DMS 273 (cell line): ENCODE measurements at regions not wholly inside any gene's neighbourhood (a gene's known extent, or its start where the extent isn't known, plus 50 kb on each side); places are given as distances from the start of the nearest gene placed in this dataset.
A peak's percentile ranks its signal among the peaks of the same experiment; 100 is the strongest.

Experiments
- DNase-seq: peaks from one replicate; lab custom pipeline; 2025; ENCODE audit not compliant: unreplicated experiment; lab: John Stamatoyannopoulos, UW

GRCh38 chr3:22969276-22969675 lies 233.9 kb upstream of the UBE2E2 start:
- DNase-seq, result no peak

GRCh38 chr3:22971497-22971896 lies 231.6 kb upstream of the UBE2E2 start:
- DNase-seq, result no peak

- DNase-seq, result no peak
Measured at GRCh38 chr3:22977042-22977441, 226.1 kb upstream of the UBE2E2 start.

- no peak for DNase-seq
Measured at GRCh38 chr3:22977650-22978289, 225.4 kb upstream of the UBE2E2 start.

GRCh38 chr3:22979581-22979980 lies 223.5 kb upstream of the UBE2E2 start:
- DNase-seq, result no peak

- DNase-seq, result no peak
Measured at GRCh38 chr3:22980346-22980745, 222.8 kb upstream of the UBE2E2 start.

GRCh38 chr3:22981166-22981565 lies 222.0 kb upstream of the UBE2E2 start:
- DNase-seq, result no peak

GRCh38 chr3:22981861-22982260 lies 221.3 kb upstream of the UBE2E2 start:
- DNase-seq, result no peak

GRCh38 chr3:22982981-22983587 lies 220.0 kb upstream of the UBE2E2 start:
- DNase-seq, result no peak

- DNase-seq, result no peak
Measured at GRCh38 chr3:22986958-22987357, 216.2 kb upstream of the UBE2E2 start.

GRCh38 chr3:22988566-22988965 lies 214.6 kb upstream of the UBE2E2 start:
- DNase-seq, result peak; percentile 1

GRCh38 chr3:22989716-22990115 lies 213.4 kb upstream of the UBE2E2 start:
- DNase-seq, result no peak

GRCh38 chr3:22990291-22991200 lies 212.6 kb upstream of the UBE2E2 start:
- DNase-seq, result no peak

GRCh38 chr3:22994781-22995180 lies 208.3 kb upstream of the UBE2E2 start:
- DNase-seq, result no peak

- no peak for DNase-seq
Measured at GRCh38 chr3:22996920-22997571, 206.1 kb upstream of the UBE2E2 start.

GRCh38 chr3:23000371-23000770 lies 202.8 kb upstream of the UBE2E2 start:
- DNase-seq, result no peak

GRCh38 chr3:23002151-23002550 lies 201.0 kb upstream of the UBE2E2 start:
- no peak for DNase-seq

GRCh38 chr3:23002836-23003732 lies 200.0 kb upstream of the UBE2E2 start:
- DNase-seq, result peak; percentile 26

- DNase-seq, result peak; percentile 26
Measured at GRCh38 chr3:23003733-23004046, 199.4 kb upstream of the UBE2E2 start.

- no peak for DNase-seq
Measured at GRCh38 chr3:23004971-23005370, 198.2 kb upstream of the UBE2E2 start.

GRCh38 chr3:23017801-23018200 lies 185.3 kb upstream of the UBE2E2 start:
- no peak for DNase-seq
